HL-60 (cell line): ENCODE measurements at regions not wholly inside any gene's neighbourhood (a gene's known extent, or its start where the extent isn't known, plus 50 kb on each side); places are given as distances from the start of the nearest gene placed in this dataset.

ENCODE experiments used
- DNase-seq, 2 experiments: peaks; one replicate each; pipeline ENCODE4 v3.0.0-alpha.2; 2010 to 2020; ENCODE audit warnings: low read depth in 1 of 2, low spot score in 1 of 2
- H3K27ac ChIP-seq: fragments of 250-450 bp; sonication (Bioruptor Pico); replicated peaks from 2 replicates; pipeline ENCODE4 v1.5.1; 2020; ENCODE audit warnings: mild to moderate bottlenecking, moderate library complexity
- H3K27me3 ChIP-seq: fragments of 250-450 bp; sonication (Bioruptor Pico); 2 replicates; pipeline ENCODE4 v1.5.1; 2021; ENCODE audit warnings: mild to moderate bottlenecking, moderate library complexity; ENCODE audit not compliant: insufficient read depth, poor library complexity, severe bottlenecking
- H3K4me3 ChIP-seq: replicated peaks from 2 replicates; pipeline ENCODE4 v1.5.1; 2011; ENCODE audit warnings: mild to moderate bottlenecking, control low read depth, low read length; ENCODE audit not compliant: insufficient read depth
- GABPA ChIP-seq: IDR thresholded peaks from 2 replicates; pipeline ENCODE4 v1.6.1; 2012; ENCODE audit warnings: low read depth
- POLR2AphosphoS5 ChIP-seq: IDR thresholded peaks from 2 replicates; pipeline ENCODE4 v1.6.1; 2012; ENCODE audit warnings: low read depth
- SPI1 ChIP-seq: IDR thresholded peaks from 2 replicates; pipeline ENCODE4 v1.6.1; 2012; ENCODE audit warnings: low read depth, mild to moderate bottlenecking, borderline replicate concordance
- TF ChIP-seq, protein P1 (sequence below): IDR thresholded peaks from 2 replicates; pipeline ENCODE4 v1.6.1; 2012; ENCODE audit warnings: low read depth; ENCODE audit not compliant: insufficient replicate concordance
- TF ChIP-seq, protein P2 (sequence below): IDR thresholded peaks from one replicate; pipeline ENCODE4 v1.5.1; 2011; ENCODE audit warnings: low read length, control low read depth, inconsistent platforms; ENCODE audit not compliant: insufficient read depth

DNA sequence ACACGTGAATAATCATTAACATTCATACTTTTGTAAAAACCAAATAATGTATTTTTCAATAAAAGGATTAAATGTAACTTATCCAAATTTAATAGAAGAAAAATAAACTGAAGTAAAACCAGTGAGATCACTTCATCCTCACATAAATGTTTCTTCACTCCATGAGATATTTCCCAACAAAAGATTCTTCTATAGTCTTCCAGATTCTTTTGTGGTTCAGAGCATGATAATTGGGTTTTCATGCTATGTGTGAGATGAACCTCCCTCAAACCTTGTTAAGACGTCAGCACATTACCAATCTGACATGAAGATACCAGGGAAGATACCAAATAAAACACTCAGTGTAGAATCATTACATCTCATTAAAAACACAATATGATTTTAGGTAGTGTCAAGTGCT, 62.9 kb upstream of the OXGR1 start:
- no peak for TF ChIP-seq POLR2AphosphoS5
- TF ChIP-seq, protein P1, sequence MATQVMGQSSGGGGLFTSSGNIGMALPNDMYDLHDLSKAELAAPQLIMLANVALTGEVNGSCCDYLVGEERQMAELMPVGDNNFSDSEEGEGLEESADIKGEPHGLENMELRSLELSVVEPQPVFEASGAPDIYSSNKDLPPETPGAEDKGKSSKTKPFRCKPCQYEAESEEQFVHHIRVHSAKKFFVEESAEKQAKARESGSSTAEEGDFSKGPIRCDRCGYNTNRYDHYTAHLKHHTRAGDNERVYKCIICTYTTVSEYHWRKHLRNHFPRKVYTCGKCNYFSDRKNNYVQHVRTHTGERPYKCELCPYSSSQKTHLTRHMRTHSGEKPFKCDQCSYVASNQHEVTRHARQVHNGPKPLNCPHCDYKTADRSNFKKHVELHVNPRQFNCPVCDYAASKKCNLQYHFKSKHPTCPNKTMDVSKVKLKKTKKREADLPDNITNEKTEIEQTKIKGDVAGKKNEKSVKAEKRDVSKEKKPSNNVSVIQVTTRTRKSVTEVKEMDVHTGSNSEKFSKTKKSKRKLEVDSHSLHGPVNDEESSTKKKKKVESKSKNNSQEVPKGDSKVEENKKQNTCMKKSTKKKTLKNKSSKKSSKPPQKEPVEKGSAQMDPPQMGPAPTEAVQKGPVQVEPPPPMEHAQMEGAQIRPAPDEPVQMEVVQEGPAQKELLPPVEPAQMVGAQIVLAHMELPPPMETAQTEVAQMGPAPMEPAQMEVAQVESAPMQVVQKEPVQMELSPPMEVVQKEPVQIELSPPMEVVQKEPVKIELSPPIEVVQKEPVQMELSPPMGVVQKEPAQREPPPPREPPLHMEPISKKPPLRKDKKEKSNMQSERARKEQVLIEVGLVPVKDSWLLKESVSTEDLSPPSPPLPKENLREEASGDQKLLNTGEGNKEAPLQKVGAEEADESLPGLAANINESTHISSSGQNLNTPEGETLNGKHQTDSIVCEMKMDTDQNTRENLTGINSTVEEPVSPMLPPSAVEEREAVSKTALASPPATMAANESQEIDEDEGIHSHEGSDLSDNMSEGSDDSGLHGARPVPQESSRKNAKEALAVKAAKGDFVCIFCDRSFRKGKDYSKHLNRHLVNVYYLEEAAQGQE = no peak
- TF ChIP-seq SPI1 = no peak
- TF ChIP-seq, protein P2, sequence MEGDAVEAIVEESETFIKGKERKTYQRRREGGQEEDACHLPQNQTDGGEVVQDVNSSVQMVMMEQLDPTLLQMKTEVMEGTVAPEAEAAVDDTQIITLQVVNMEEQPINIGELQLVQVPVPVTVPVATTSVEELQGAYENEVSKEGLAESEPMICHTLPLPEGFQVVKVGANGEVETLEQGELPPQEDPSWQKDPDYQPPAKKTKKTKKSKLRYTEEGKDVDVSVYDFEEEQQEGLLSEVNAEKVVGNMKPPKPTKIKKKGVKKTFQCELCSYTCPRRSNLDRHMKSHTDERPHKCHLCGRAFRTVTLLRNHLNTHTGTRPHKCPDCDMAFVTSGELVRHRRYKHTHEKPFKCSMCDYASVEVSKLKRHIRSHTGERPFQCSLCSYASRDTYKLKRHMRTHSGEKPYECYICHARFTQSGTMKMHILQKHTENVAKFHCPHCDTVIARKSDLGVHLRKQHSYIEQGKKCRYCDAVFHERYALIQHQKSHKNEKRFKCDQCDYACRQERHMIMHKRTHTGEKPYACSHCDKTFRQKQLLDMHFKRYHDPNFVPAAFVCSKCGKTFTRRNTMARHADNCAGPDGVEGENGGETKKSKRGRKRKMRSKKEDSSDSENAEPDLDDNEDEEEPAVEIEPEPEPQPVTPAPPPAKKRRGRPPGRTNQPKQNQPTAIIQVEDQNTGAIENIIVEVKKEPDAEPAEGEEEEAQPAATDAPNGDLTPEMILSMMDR = no peak
- no peak for TF ChIP-seq GABPA
- no peak for DNase-seq
- Histone ChIP-seq H3K4me3 (no peak overlapping the region), H3K27ac (no peak overlapping the region), H3K27me3 (no peaks in the 10 kb centered on the region)

DNA sequence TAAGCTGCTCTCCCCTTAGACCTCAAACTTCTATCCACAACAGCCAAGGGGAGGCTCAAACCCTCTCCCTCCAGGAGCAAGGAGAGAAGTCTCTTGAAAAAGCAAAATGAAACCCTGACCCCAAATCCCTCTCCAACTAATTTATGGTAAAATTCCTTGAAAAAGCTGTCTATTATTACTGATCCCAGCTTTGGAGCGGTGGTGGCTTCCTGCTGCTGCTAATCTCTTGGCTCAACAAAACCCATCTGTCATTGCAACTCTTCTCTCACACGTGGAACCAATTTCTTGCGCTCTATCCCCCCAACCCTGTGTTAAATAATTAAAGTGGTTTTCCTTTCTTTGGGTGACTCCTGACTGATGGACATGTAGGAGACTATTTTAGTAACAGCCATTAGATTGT, 64.1 kb upstream of the OXGR1 start:
- Histone ChIP-seq H3K27me3 (no peaks in the 10 kb centered on the region), H3K4me3 (no peak overlapping the region), H3K27ac (no peak overlapping the region)
- no peak for DNase-seq
- no peak for TF ChIP-seq GABPA

DNA sequence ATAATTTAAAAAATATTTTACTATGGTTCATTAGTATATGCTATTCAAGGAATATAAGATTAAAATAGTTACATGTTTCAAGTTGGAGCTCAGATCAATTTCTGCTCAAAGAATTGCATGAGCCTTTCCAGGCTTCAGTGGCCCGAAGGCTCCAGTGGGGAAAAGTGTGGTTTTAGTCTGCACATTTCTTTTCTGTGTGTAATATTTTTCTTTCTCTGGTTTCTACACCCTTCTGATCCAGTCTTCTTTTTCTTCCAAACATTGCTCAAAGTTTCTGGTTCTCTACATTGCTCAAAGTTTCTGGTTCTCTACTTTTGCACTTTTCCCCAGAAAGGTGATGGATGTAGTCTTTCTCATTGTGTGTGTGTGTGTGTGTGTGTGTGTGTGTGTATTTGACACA, 64.7 kb upstream of the OXGR1 start:
- H3K27me3 ChIP-seq = no peaks in the 10 kb centered on the region
- H3K27ac ChIP-seq = no peak overlapping the region
- DNase-seq = no peak
- no peak overlapping the region for H3K4me3 ChIP-seq
- TF ChIP-seq GABPA (no peak), POLR2AphosphoS5 (no peak), SPI1 (no peak)
- TF ChIP-seq, protein P2 = no peak
- TF ChIP-seq, protein P1 = no peak

DNA sequence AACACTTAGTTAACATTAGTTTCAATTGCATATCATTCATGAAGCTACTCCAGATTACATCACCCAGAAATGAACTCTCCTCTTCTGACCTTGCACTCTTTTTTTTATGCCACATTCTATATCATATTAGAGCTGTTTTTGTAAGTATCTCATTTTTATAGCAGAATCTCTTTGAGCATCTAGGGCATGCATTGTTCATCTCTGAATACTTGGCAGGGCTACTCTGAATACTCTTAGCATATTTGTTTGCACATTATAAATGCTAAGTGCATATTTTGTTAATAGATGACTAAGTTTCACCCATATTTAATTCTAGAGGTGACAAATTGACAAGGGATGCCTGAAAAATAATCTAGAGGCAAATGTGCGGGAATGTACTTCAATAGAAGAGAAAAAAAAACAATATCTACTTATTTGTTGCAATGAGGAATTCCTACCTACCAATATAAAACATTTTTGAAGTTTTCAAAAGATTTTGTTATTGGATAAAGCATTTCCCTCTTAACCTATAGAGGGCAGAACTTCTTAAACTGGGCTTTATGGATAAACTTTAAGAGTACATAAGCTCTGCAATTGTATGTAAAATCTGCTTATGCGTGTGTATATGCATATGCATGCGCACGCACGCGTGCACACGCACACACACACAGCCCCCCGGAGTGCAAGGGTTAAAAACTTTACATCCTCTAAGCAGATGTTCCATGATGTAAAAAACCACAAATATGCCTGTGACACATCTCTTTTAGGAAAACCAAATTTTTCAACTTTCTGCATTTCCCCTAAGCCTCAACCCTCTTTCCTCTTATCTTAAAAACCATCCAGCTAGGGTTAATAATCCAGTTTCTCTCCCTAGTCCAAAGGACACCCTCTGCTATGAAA, 73.0 kb upstream of the OXGR1 start:
- Histone ChIP-seq H3K27me3 (peaks cover 5% of the 10 kb centered on the region), H3K27ac (no peak overlapping the region), H3K4me3 (no peak overlapping the region)
- no peak for TF ChIP-seq GABPA
- TF ChIP-seq, protein P1 = no peak
- TF ChIP-seq, protein P2 = no peak
- DNase-seq = no peak
